HepG2 (cell line): ENCODE measurements at regions not wholly inside any gene's neighbourhood (a gene's known extent, or its start where the extent isn't known, plus 50 kb on each side); places are given as distances from the start of the nearest gene placed in this dataset.

Experiments
- ATAC-seq: fragments of 200-7000 bp; cut with Tn5 transposase; 3 replicates; pipeline ENCODE4 v1.9.1; 2020; ENCODE audit warnings: mild to moderate bottlenecking, moderate library complexity
- BruUV-seq: library from RNA; stranded (reverse); fragments of 400-500 nt; replicated peaks from 2 replicates; lab custom pipeline; 2021; lab: Mats Ljungman, UMichigan
- CTCF ChIA-PET: fragments of 300-600 bp; formaldehyde crosslinking; extraction: SDS; loops from one replicate; lab custom pipeline; 2021; ENCODE audit warnings: low total read pairs, inconsistent platforms, low intra/inter-chr PET ratio; lab: Yijun Ruan, JAX
- POLR2A ChIA-PET: fragments of 350-600 bp; sonication (Branson Sonifier 250); formaldehyde crosslinking; loops from one replicate; lab custom pipeline; 2020; ENCODE audit warnings: antibody characterized with exemption, inconsistent platforms; lab: Yijun Ruan, JAX
- DNase-seq: peaks from one replicate; pipeline ENCODE4 v3.0.0-alpha.2; 2015; ENCODE audit warnings: low spot score
- FAIRE-seq: peaks from 3 replicates; lab custom pipeline; 2011; peaks lifted over from hg19 to GRCh38; lab: Jason Lieb, UNC
- H2AFZ ChIP-seq: one replicate; pipeline ENCODE4 v1.6.1; 2011; ENCODE audit warnings: low read length, inconsistent platforms
- H3K27ac ChIP-seq: fragments of 300-600 bp; 3 replicates; pipeline ENCODE4 v1.8.0; 2011; ENCODE audit warnings: mixed run types, mild to moderate bottlenecking, mixed read lengths, low read length, inconsistent platforms; ENCODE audit not compliant: insufficient read depth; ENCODE audit errors: extremely low read length
- H3K27me3 ChIP-seq, 2 experiments: fragments of 200-600 bp in 1 of 2; 2 replicates in 1 of 2; 3 replicates in 1 of 2; pipeline versions ENCODE4 v1.6.0 to v1.8.0; 2011; ENCODE audit warnings: low read length in 2 of 2, mild to moderate bottlenecking in 2 of 2, moderate library complexity in 2 of 2, inconsistent platforms in 1 of 2; ENCODE audit not compliant: insufficient read depth in 2 of 2, control insufficient read depth in 1 of 2
- H3K36me3 ChIP-seq, 2 experiments: fragments of 200-600 bp in 1 of 2; replicated peaks in 1 of 2; 2 replicates in 1 of 2; 3 replicates in 1 of 2; pipeline versions ENCODE4 v1.5.1 to v1.8.0; 2011; ENCODE audit warnings: low read length in 2 of 2, inconsistent platforms in 1 of 2; ENCODE audit not compliant: insufficient read depth in 2 of 2, control insufficient read depth in 1 of 2
- H3K4me1 ChIP-seq: 2 replicates; pipeline ENCODE4 v1.5.1; 2012; ENCODE audit warnings: low read length, inconsistent platforms; ENCODE audit not compliant: insufficient read depth
- H3K4me2 ChIP-seq: 2 replicates; pipeline ENCODE4 v1.6.0; 2011; ENCODE audit warnings: low read depth, low read length, inconsistent platforms
- H3K4me3 ChIP-seq, 3 experiments: fragments of 200-600 bp in 1 of 3; sonication (generic), shearing (Covaris generic) in 1 of 3; replicated peaks in 1 of 3; 2 replicates each; pipeline ENCODE4 v1.5.1; 2011 to 2016; ENCODE audit warnings: low read length in 3 of 3, inconsistent platforms in 2 of 3, low read depth in 2 of 3, mild to moderate bottlenecking in 2 of 3, control low read depth in 1 of 3, mixed read lengths in 1 of 3; ENCODE audit not compliant: insufficient read depth in 1 of 3
- H3K79me2 ChIP-seq: one replicate; pipeline ENCODE4 v1.6.1; 2011; ENCODE audit warnings: low read length, inconsistent platforms; ENCODE audit not compliant: insufficient read depth
- H3K9ac ChIP-seq: 2 replicates; pipeline ENCODE4 v1.6.0; 2011; ENCODE audit warnings: mild to moderate bottlenecking, low read depth, low read length, inconsistent platforms; ENCODE audit not compliant: insufficient read depth
- H3K9me3 ChIP-seq: 2 replicates; pipeline ENCODE4 v1.5.1; 2012; ENCODE audit warnings: mild to moderate bottlenecking, low read length
- H4K20me1 ChIP-seq: 2 replicates; pipeline ENCODE4 v1.6.0; 2011; ENCODE audit warnings: inconsistent platforms, mild to moderate bottlenecking, low read length, moderate library complexity; ENCODE audit not compliant: insufficient read depth
- CEBPG ChIP-seq: IDR thresholded peaks from 2 replicates; pipeline ENCODE4 v1.6.1; 2016
- CREM ChIP-seq, 2 experiments: sonication (generic) in 1 of 2; formaldehyde crosslinking in 1 of 2; IDR thresholded peaks; 2 replicates each; pipeline versions ENCODE4 v1.4.0 to v1.6.1; 2016 to 2020; ENCODE audit warnings: antibody characterized with exemption in 1 of 2, mild to moderate bottlenecking in 1 of 2, missing genetic modification reagents in 1 of 2
- DMAP1 ChIP-seq: IDR thresholded peaks from 2 replicates; pipeline ENCODE4 v1.6.1; 2016
- ZBTB1 ChIP-seq: sonication (generic); formaldehyde crosslinking; IDR thresholded peaks from 2 replicates; pipeline ENCODE4 v1.4.0; 2020; ENCODE audit warnings: missing genetic modification reagents, borderline replicate concordance
- ZNF33A ChIP-seq: sonication (generic); formaldehyde crosslinking; IDR thresholded peaks from 2 replicates; pipeline ENCODE4 v1.5.1; 2020; ENCODE audit warnings: missing genetic modification reagents, mild to moderate bottlenecking, moderate library complexity, borderline replicate concordance
- WGBS: methylation state at CpG from one replicate; pipeline ENCODE4 v1.1.6; 2017; ENCODE audit warnings: low lambda C conversion rate; 5-methylcytosine and 5-hydroxymethylcytosine counted together
- in situ Hi-C: cut with HindIII; loops from 2 replicates; pipeline ENCODE4 v1.10.0; 2017; ENCODE audit warnings: low pct_unique_long_range_greater_than_20kb; ENCODE audit not compliant: extremely low pct_ligation_motif_present
- intact Hi-C: fragments of 100-400 bp; cut with micrococcal nuclease; formaldehyde crosslinking; loops from one replicate; pipeline ENCODE4 v1.10.0; 2022; ENCODE audit not compliant: unreplicated experiment
- TF ChIP-seq, protein P1 (sequence below), 2 experiments: fragments of 450-650 bp in 1 of 2; sonication (generic) in 1 of 2; formaldehyde crosslinking in 1 of 2; IDR thresholded peaks; 2 replicates each; pipeline versions ENCODE4 v1.6.1 to v1.8.0; 2016 to 2022; ENCODE audit warnings: antibody characterized with exemption in 1 of 2, mild to moderate bottlenecking in 1 of 2, missing genetic modification reagents in 1 of 2

DNA sequence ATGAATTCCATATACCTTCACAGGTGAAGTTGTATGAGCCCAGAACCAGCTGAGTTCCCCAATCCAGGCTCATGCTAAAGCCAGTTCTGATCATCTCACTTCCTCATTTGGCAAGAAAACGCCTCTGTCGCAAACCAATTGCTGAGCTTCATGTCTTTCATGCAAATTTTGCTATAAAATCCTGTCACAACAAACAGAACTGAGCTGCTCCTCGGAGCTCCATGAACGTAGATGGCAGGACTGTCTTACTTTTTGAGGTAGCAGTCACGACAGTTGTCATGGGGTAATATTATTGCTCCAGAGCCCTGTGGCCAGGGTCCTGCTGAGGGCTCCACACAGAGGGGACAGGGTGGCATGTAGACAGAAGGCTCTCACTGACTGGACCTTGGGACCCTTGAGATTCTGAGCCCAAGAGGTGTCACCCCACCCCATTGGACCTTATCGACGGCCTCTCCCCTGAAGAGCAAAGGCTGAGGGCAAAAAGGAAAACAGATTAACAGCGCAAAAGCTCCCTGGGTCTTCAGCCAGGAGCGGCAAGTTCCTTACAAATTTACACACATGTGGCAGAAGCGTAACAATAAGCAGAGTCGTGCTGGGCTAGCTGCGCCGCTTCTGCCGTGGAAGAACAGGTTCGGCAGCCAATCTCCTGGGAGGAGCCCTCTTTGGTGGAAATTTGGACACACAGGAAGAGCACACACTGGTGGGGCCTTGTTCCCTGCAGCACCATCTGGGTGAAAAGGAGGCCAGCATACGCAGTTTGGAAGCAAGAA, 249.2 kb downstream of the OPA1 start (continued):
- TF ChIP-seq ZNF33A (CRISPR knock-in tag) (no peak), DMAP1 (CRISPR knock-in tag) (no peak), CREM (IDR thresholded peaks at IDR 0.05) (no peak), CREM (CRISPR knock-in tag; IDR thresholded peaks at IDR 0.05) (no peak), ZBTB1 (CRISPR knock-in tag) (no peak)

DNA sequence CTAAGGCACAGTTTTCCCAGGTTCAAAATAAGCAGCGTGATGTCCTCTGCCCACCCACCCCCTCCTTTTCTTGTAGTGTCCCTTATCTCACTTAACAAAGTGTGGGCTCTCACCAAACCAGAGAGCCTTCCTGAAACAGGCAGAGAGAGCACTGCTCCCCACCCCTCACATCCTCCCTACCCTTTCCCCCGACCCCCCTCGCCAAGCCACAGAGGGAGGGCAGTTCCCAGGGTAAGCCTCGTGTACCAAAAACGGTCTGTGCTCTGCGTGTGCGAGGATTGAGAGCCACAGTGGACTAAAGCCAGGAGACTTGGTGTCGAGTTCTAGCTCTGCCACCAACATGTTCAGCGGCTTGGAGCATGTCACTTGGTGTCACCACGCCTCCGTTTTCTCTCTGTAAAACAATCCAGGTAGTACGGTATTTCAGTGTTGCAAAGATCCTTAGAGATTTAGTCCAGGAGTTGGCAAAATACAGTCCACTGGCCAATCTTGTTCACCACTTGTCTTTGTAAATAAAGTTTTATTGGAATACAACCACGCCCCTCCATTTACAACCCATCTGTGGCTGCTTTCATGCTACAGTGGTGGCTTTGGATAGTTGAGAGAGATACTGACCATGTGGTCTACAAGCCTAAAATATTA, 249.9 kb downstream of the OPA1 start:
- ChIA-PET POLR2A (no interaction called here), CTCF (no interaction called here)
- Histone ChIP-seq H3K27ac (peak overlapping the region; percentile 66), H3K4me2 (no peak overlapping the region), H3K36me3 (no peaks in the 10 kb centered on the region), H3K79me2 (no peaks in the 10 kb centered on the region), H2AFZ (no peak overlapping the region), H4K20me1 (no peaks in the 10 kb centered on the region), H3K4me3 (no peak overlapping the region), H3K9me3 (no peaks in the 10 kb centered on the region), H3K9ac (no peak overlapping the region), H3K4me1 (peaks cover 43% of the 10 kb centered on the region), H3K27me3 (no peaks in the 10 kb centered on the region)
- TF ChIP-seq CEBPG: no peak
- TF ChIP-seq, protein P1, sequence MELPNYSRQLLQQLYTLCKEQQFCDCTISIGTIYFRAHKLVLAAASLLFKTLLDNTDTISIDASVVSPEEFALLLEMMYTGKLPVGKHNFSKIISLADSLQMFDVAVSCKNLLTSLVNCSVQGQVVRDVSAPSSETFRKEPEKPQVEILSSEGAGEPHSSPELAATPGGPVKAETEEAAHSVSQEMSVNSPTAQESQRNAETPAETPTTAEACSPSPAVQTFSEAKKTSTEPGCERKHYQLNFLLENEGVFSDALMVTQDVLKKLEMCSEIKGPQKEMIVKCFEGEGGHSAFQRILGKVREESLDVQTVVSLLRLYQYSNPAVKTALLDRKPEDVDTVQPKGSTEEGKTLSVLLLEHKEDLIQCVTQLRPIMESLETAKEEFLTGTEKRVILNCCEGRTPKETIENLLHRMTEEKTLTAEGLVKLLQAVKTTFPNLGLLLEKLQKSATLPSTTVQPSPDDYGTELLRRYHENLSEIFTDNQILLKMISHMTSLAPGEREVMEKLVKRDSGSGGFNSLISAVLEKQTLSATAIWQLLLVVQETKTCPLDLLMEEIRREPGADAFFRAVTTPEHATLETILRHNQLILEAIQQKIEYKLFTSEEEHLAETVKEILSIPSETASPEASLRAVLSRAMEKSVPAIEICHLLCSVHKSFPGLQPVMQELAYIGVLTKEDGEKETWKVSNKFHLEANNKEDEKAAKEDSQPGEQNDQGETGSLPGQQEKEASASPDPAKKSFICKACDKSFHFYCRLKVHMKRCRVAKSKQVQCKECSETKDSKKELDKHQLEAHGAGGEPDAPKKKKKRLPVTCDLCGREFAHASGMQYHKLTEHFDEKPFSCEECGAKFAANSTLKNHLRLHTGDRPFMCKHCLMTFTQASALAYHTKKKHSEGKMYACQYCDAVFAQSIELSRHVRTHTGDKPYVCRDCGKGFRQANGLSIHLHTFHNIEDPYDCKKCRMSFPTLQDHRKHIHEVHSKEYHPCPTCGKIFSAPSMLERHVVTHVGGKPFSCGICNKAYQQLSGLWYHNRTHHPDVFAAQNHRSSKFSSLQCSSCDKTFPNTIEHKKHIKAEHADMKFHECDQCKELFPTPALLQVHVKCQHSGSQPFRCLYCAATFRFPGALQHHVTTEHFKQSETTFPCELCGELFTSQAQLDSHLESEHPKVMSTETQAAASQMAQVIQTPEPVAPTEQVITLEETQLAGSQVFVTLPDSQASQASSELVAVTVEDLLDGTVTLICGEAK (IDR thresholded peaks at IDR 0.05): peak; percentile 67
- TF ChIP-seq, protein P1 (CRISPR knock-in tag; IDR thresholded peaks at IDR 0.05): peak; percentile 99
- FAIRE-seq: no peak
- no TSS peak for BruUV-seq
- in situ Hi-C loops: no loop called here
- intact Hi-C loops: no loop called here
- no peak for DNase-seq
- ATAC-seq: no peak
- WGBS: 90% methylated on average over 10 of the region's 13 CpGs
